RWPE2 (cell line): ENCODE measurements at regions not wholly inside any gene's neighbourhood (a gene's known extent, or its start where the extent isn't known, plus 50 kb on each side); places are given as distances from the start of the nearest gene placed in this dataset.

Source experiments
- ATAC-seq: fragments of 200-7000 bp; cut with Tn5 transposase; 3 replicates; pipeline ENCODE4 v1.9.1; 2021; ENCODE audit warnings: low read depth
- DNase-seq: peaks from one replicate; pipeline ENCODE4 v3.0.0-alpha.2; 2020; ENCODE audit warnings: low spot score
- H3K27ac ChIP-seq: fragments of 450-650 bp; 2 replicates; pipeline ENCODE4 v1.5.1; 2017; ENCODE audit warnings: mild to moderate bottlenecking; ENCODE audit not compliant: poor library complexity, severe bottlenecking
- H3K27me3 ChIP-seq: fragments of 250-450 bp; sonication (Bioruptor Pico); 2 replicates; pipeline ENCODE4 v1.5.1; 2021; ENCODE audit warnings: mild to moderate bottlenecking, moderate library complexity; ENCODE audit not compliant: insufficient read depth, poor library complexity, severe bottlenecking
- H3K36me3 ChIP-seq: fragments of 250-450 bp; sonication (Bioruptor Pico); 2 replicates; pipeline ENCODE4 v1.5.1; 2020; ENCODE audit warnings: low read depth, mild to moderate bottlenecking, moderate library complexity
- H3K4me1 ChIP-seq: fragments of 250-450 bp; sonication (Bioruptor Pico); 2 replicates; pipeline ENCODE4 v1.5.1; 2021; ENCODE audit warnings: mild to moderate bottlenecking, moderate library complexity; ENCODE audit not compliant: insufficient read depth, poor library complexity, severe bottlenecking
- H3K4me3 ChIP-seq: fragments of 250-450 bp; sonication (Bioruptor Pico); 2 replicates; pipeline ENCODE4 v1.5.1; 2021; ENCODE audit warnings: mild to moderate bottlenecking, moderate library complexity; ENCODE audit not compliant: severe bottlenecking
- H3K9me3 ChIP-seq: fragments of 250-450 bp; sonication (Bioruptor Pico); 2 replicates; pipeline ENCODE4 v1.5.1; 2021; ENCODE audit warnings: mild to moderate bottlenecking, moderate library complexity; ENCODE audit not compliant: severe bottlenecking
- CTCF ChIP-seq: fragments of 450-650 bp; IDR thresholded peaks from one replicate; pipeline ENCODE4 v1.5.1; 2017; ENCODE audit warnings: mild to moderate bottlenecking, moderate library complexity; ENCODE audit not compliant: poor library complexity, severe bottlenecking

GRCh38 chr10:59517341-59517899 lies 155.1 kb upstream of the FAM13C start:
- Histone ChIP-seq H3K4me3 (no peak overlapping the region), H3K4me1 (no peaks in the 10 kb centered on the region), H3K9me3 (no peaks in the 10 kb centered on the region), H3K36me3 (no peaks in the 10 kb centered on the region), H3K27me3 (no peaks in the 10 kb centered on the region), H3K27ac (no peak overlapping the region)
- TF ChIP-seq CTCF, result no peak
- DNase-seq, result no peak
- ATAC-seq, result no peak

GRCh38 chr10:59513558-59513957 lies 151.2 kb upstream of the FAM13C start:
- no peak overlapping the region for H3K4me3 ChIP-seq
- H3K4me1 ChIP-seq, result no peaks in the 10 kb centered on the region
- TF ChIP-seq CTCF, result no peak
- no peaks in the 10 kb centered on the region for H3K36me3 ChIP-seq
- H3K9me3 ChIP-seq, result no peaks in the 10 kb centered on the region
- DNase-seq (no peak), ATAC-seq (no peak)
- H3K27ac ChIP-seq, result no peak overlapping the region
- no peaks in the 10 kb centered on the region for H3K27me3 ChIP-seq

- H3K4me3 ChIP-seq, result no peak overlapping the region
- no peaks in the 10 kb centered on the region for H3K9me3 ChIP-seq
- H3K27ac ChIP-seq, result no peak overlapping the region
- no peak for DNase-seq
- no peaks in the 10 kb centered on the region for H3K36me3 ChIP-seq
- ATAC-seq, result no peak
- H3K4me1 ChIP-seq, result no peaks in the 10 kb centered on the region
- TF ChIP-seq CTCF, result no peak
- H3K27me3 ChIP-seq, result no peaks in the 10 kb centered on the region
These were observed 150.6 kb upstream of the FAM13C start for GRCh38 chr10:59512951-59513350.

GRCh38 chr10:59508956-59509355 lies 146.6 kb upstream of the FAM13C start:
- Histone ChIP-seq H3K27me3 (no peaks in the 10 kb centered on the region), H3K27ac (no peak overlapping the region), H3K4me3 (no peak overlapping the region), H3K36me3 (no peaks in the 10 kb centered on the region), H3K9me3 (no peaks in the 10 kb centered on the region), H3K4me1 (no peaks in the 10 kb centered on the region)
- no peak for TF ChIP-seq CTCF
- DNase-seq, result no peak
- ATAC-seq, result no peak

- DNase-seq (no peak), ATAC-seq (peak; percentile 79)
- Histone ChIP-seq H3K36me3 (no peaks in the 10 kb centered on the region), H3K9me3 (no peaks in the 10 kb centered on the region), H3K4me3 (no peak overlapping the region), H3K27me3 (no peaks in the 10 kb centered on the region), H3K4me1 (no peaks in the 10 kb centered on the region), H3K27ac (no peak overlapping the region)
- no peak for TF ChIP-seq CTCF
These were observed 145.9 kb upstream of the FAM13C start for GRCh38 chr10:59508296-59508695.
